HG03280 (cell line): ENCODE measurements at regions not wholly inside any gene's neighbourhood (a gene's known extent, or its start where the extent isn't known, plus 50 kb on each side); places are given as distances from the start of the nearest gene placed in this dataset.
"Not testable (repeated sequence)": the region's sequence is repeated elsewhere in the genome, so short reads cannot be mapped to it uniquely, and the experiment has no call there.

Experiments
- ATAC-seq: cut with Tn5 transposase; IDR thresholded peaks from one replicate; pipeline ENCODE4 v1.9.1; 2021; ENCODE audit warnings: mild to moderate bottlenecking, moderate library complexity; ENCODE audit not compliant: unreplicated experiment

DNA sequence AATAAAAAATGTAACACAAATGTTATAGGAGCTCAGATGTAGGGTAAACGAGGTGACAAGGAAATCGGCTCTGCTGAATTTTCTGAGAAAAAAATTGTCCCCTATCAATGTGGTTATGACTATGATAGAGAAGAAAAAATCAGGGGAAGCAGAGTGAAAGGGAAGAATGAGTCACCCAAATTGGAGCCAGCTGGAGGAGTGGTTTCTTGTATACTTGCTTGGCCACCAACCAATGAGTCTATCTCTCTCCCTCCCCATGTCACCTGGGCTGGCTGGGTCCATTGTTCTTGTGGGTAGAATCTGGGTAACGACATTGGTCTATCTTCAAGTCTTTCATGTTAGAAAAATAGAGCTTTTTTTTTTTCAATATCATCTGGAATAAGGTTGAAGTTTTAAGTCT lies 196.6 kb upstream of the FLRT2 start:
- ATAC-seq, result no peak

DNA sequence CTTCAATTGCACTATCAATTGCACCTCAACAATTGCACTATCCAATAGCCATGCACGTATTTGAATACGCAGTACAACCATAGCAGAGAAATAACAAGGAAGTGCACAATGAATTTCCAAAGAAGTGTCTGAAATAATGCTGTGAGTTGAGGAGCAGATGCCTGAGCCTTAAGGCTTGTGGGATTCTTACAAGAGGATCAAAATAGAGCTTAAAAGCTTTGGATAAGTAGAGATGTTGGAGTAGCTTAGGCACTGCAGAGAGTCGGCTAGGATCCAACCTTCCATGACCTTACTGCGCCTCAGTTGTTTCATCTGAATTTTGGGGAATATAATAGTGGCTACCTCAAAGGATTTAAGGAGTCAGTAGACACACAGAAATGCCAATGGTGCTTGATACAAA lies 196.1 kb upstream of the FLRT2 start:
- no peak for ATAC-seq

DNA sequence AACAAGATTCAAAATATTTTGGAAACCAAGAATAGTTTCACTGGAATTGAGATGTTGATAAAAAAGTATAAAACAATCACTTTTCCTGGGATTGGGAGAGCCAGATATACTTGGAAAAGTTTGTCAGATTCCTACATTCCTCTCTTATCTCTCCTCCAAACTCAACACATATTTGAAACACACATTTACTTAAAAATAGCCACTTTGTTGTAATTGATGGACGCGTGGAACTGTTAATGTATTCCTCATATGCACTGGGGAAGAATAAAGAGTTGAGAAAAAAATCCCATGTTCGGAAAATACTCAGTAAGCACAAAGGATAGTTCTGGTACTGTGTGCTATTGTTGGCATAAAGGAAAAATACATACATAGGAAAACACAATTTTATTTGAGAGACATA lies 195.6 kb upstream of the FLRT2 start:
- ATAC-seq, result no peak

DNA sequence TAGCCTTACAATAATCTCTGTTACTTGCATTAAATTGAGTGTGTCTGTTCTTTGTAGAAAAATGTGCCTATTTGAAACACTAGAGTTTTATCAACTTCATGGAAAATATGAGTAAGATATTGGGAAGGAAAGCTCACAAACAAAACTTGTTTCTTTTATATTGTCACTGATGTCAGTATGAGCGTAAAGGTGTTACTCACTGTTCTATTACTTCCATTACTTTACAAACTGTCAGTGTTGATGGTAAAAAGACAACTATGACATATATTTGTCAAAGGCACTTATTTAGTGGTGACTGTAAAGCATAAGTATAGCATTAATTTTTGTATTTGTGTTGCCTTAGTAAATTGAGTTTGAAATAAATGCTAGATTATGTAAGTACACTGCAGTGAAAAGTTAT lies 193.7 kb upstream of the FLRT2 start:
- ATAC-seq, result no peak

DNA sequence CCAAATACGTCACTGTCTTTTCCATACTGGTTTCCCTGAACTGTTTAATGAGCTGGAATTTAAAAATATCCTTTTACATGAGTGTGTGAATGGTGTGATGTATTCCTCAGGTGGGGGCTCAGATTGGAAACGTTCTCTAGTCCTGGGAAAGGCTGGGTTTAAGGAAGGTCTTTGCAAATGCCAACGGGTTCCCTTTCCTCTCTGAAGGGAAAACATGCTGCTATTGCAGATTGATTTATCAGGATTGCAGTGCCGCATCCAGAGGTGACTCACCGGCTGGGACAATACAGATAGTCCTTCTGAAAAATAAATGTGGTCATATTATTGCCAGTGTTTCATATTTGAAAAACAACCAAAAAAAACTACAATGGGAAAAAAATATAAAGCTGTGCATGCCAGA lies 193.1 kb upstream of the FLRT2 start:
- ATAC-seq, result no peak

DNA sequence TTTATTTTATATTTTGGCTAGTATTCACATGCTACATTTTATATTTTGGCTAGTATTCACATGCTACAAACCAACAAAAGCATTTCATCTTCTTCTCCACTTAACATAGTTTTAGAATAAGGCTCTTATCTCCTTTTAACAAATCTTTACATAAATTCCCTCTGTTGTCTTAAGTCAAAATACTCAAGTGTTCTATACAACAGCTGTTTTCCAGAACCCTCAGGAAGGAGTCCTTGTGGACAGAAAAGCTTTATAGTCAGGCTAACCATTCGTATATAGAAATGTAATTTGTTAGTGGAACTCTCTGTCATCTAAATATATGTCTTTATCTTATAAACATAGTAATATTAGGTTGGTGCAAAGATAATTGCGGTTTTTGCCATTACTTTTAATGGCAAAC lies 191.0 kb upstream of the FLRT2 start:
- ATAC-seq, result no peak

DNA sequence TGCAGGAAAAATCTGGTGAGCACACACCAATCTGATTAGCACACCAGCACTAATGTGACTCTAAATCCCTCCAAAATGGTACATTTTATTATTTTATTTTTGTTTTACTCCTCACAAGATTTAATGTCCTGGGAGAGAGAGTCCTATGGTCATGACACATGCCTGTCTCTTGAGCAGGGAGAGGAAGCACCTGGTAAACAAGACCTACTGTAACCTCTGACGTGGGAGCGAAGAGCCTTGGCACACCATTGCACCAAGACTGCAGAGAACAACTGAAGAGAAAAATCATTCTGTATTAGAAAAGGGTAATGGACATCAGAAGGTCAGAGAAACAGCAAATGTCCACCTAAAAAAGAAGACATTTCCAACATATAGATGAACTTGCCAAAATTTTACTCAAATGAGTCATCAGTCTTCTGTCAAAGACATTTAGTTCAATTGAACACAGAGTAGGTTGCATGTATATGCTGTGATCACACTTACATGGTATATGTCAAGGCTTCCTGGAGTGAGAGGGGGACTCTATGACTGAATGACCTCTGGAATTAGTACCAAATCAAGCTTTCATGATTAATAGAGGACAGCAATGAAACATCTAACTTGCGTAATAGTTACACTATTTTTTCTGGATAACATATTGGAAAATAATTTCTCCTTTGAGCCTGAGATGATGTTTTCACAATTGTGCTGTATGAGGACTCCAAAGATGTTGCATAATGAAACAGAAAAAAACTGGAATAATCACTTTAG lies 186.9 kb upstream of the FLRT2 start:
- ATAC-seq, result no peak

DNA sequence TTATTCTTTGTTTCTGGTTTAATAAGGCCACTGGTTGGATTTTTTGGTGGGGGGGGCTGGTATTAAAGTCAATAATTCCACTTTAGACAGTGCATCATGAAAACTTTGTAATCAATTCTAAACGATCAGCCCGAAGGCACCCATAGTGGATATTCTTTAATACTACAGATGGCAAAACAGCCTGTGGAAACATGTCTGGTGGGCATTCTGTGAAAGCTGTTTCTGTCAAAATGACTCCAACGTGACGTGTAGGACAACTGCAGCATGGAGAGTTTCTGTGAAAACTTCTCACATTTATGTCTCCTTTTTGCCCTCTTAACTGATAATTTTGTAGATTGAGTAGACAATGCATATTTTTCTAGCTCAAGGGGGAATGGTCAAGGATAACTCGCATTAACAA lies 185.8 kb upstream of the FLRT2 start:
- no peak for ATAC-seq

DNA sequence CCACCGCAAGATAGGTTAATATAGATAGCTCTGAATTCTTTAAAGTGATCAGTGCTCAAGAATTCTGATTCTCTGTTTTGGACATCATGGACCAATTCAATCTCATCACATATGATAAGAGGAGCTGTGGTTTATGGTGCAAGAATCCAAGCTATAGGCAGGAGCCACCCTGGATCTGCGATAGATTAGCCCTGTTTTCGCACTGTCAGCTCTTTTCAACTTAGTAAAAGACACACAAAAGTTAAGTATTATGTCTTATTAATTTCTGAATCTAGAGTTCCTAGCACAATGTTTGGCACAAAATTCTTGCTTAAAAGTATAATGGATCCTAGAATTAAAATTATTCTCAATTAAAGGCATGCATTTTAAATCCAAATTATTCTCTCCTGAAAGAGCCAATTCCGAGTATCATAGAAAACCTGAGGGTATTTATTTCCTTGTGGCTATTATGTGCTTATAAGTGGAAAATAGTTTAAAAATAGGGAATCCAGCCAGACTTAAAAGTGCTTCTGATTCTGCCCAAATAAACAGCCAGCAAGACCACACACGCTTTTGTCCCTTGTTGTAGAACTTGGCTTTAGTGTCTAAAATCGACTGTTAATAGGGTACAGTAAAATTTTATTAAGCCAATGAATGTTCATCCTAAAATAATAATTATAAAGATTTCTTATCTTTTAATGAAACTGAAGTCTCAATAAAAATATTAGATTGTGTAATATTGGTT lies 184.9 kb upstream of the FLRT2 start:
- ATAC-seq, result no peak

DNA sequence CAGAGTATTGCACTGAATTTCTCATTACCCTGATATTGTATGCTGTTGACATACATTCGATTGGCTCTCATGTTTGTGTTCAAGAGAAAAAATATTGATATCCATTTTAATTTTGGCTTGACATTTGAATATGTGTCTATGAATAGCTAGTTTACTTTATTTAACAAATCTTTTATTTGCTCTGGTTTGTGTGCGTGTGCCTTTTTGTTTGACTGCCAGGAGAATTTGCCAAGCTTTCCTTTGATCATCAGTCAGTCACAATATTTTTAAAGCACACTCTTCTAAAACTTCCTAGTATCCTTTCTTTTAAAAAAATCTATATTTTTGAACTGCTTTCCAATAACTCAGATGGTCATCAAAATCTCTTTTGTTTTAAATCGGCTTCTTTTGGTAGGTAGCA lies 179.3 kb upstream of the FLRT2 start:
- no peak for ATAC-seq

DNA sequence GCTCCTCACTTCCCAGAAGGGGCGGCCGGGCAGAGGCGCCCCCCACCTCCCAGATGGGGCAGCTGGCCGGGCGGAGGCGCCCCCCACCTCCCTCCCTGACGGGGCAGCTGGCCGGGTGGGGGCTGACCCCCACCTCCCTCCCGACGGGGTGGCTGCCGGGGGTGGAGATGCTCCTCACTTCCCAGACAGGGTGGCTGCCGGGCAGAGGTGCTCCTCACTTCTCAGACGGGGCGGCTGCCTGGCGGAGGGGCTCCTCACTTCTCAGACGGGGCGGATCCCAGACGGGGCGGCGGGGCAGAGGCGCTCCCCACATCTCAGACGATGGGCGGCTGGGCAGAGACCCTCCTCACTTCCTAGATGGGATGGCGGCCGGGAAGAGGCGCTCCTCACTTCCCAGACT lies 177.4 kb upstream of the FLRT2 start:
- not testable (repeated sequence) for ATAC-seq

DNA sequence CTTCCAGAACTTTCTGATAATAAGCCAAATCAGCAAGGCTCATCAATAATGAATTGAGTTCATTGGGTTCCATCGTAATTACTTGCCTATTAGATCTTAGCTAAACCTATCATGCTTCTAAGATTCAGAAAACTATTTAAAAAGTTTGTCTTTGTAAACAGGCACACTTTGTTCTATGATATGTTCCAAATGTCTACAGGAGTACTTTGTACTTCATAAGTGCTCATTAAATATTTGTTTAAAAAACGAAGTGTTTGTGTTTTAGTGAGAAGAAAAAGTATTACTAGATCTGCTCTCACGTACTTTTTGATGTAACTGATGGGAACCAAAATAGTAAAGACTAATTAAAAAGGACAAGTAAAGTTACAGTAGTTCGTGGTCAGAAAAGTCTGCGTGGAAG lies 172.8 kb upstream of the FLRT2 start:
- no peak for ATAC-seq

DNA sequence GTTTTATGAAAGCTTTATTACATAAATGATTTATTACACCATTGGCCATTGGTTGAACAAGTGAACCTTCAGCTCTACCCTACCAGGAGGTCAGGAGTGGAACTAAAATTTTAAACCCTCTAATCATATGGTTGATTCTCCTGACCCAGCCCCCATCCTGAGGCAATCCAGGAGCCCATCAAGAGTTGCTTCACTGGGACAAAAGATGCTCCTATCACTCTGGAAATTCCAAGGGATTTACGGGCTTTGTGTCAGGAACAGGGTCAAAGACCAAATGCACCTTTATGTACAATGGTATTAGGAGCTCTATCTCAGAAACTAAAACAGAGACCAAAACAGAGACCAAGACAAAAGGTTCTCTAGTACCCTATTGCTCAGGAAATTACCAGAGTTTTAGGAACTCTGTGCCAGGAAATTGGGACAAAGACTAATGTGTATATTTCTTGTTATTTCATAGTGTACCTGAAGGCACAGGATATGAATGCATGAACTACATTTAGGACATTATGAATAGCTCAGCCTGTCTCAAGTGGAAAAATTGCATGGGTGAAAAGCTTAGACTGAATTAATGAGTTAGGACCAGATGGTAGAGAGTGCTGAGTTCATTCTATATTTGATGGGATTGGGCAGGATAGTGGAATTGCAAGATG lies 171.7 kb upstream of the FLRT2 start:
- no peak for ATAC-seq

DNA sequence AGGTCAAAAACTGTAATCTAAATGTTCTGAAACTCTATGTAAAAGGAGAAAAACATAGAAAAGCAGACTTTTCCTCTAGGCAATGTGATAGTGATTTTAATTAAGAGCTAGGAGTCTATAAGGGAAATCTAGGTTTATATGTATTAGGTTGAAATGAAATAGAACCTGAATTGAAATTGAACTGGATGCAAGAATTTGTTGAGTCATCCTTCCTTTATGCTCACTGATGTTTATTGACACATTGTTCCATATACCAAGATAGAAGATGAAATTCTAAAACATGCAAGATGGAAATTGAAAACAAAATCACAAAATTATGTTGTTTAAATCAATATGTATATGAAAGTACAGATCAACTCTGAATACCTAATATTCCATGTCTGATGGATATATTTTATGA lies 170.4 kb upstream of the FLRT2 start:
- ATAC-seq, result no peak

DNA sequence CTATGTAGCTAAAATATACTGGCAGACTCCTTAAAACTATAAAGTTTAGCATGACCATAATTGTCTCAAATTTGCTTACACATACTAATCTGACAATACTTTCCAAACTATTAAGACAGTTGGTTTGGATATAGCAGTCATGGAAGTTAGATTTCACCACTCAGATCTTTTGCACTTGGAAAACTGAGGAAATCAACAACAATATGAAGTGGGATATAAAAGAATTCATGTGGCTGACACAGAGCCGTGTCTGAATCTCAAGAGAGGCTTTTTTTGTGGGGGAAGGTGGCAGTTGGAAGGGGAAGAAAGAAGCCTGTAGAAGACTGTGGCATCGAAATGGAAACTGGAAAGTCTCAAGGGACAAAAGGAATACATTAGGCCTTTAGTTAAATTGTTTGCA lies 166.6 kb upstream of the FLRT2 start:
- no peak for ATAC-seq

DNA sequence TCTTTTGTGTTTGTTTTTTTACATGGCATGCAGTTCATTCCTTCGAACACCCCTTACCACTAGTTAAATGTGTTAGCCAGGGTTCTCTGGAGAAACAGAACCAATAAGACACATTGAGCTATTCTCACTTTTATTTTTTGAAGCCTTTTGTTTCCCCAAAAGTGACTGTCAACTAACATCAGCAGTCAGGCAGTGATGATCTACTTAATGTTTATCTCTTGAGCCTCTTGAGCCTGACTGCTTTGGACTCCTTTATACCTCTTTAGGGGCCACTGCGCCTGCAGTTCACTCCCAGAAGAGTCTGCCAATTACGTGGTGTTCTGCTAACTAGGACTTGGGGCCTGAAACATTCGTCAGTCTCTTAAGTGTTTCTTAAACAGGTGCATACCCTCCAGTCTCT lies 163.7 kb upstream of the FLRT2 start:
- ATAC-seq, result no peak

DNA sequence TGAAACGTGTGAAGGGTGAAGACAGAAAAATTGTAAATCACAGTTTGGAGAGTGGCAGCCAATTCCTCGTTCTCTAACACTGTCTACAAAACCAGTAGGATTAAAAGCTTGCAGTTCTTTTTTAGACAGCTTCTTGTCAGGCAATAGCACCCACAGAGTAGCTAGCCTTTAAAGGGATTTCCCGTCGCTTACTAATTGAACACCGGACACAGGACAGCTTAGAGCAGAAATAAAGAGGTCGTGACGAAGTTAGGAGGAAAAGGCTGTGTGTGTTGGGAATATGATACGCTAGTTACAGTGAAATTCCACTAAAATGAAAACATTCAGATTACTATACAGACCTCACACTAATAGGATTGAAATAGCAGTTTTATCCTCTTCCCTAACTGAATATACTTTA lies 149.1 kb upstream of the FLRT2 start:
- ATAC-seq, result no peak

DNA sequence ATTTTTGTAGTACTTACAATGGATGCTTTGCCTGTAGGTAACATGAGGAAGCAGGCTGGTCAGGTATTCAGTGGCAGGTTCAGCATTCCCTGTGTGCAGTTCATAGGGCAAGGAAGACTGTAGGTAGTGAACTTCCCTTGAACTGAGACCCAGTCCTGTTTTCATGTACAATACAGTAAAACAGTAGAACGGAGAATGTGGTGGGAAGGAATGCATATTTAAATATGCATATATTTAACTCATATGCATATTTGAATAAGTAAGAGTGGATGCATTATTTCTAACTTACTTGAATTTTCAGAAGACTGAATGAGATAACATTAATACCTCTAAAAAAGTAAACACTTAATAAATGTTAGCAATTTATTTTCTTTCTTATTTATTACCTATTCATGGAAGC lies 147.6 kb upstream of the FLRT2 start:
- no peak for ATAC-seq

DNA sequence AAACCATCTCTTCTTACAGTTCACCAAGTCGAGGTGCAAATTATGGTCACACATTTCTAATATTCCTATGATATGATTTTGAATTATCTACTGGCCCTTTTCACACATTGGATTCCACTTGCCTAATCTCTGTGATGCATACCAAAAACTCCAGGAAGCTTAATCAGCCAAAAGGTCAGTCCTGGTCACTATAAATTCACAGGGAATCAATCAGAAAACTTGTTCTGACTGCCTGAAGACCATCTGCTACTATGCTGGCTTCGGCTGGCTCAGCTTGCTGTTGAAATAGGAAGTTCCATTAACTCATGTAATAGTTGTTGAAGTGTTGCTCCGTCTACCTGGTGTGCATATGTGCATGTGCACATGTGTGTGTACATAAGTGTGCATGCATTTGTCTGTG lies 142.8 kb upstream of the FLRT2 start:
- no peak for ATAC-seq

DNA sequence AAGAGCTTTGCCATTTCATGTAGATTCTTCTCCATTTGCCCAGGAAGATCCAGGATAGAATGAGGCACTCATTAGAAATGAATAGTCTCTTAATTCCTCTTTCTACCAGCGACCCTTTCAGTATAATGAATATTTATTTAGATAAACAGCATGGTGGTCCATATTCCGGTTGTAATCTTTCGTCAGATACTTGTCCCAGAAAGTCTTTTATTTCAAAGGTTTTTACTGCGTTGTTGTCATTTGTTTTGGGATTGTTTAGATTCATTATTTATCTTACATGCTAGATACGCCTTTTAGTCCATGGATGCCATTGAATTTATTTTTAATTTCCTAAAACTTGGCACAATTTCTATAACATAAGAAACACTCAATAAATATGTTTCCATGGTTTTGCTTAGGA lies 139.7 kb upstream of the FLRT2 start:
- ATAC-seq, result no peak

DNA sequence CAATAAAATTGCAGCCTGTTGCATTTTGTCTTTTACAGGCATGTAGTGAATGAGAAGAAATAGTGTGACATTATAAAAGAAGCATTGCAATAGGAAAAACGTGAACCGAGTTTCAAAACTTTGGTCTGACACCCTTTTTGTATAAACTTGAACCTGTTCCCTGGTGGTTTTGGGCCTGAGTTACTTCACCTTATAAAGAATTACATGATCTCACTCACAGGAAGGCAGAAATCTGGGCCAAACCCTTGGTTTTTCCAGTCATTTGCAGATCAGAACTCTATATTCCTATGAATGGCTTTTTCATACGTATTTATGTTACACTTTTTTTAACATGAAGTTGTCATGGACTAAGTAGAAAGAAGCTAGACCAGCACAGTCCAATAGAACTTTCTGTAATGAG lies 138.5 kb upstream of the FLRT2 start:
- no peak for ATAC-seq

DNA sequence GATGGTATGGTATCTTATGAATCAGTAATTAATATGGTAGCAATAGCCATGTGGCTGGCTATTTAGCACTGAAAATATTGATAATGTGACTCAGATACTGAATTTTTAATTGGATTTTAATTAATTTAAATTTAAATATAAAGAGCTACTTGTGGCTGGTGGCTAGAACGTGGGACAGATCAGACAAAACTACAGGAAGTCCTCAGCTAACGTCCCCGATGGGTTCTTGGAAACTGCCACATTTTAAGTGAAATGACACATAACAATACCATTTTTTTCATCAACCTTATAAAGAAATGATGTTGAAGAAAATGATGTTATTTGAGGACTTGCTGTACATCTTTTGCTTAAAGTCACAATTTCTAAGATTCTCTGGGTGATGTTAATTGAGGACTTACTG lies 138.1 kb upstream of the FLRT2 start:
- no peak for ATAC-seq
